Testis (tissue), 2 donors: ENCODE measurements at regions not wholly inside any gene's neighbourhood (a gene's known extent, or its start where the extent isn't known, plus 50 kb on each side); places are given as distances from the start of the nearest gene placed in this dataset.

Source experiments
- DNase-seq: peaks from one replicate; pipeline ENCODE4 v3.0.0-alpha.2; 2019
- H3K27ac ChIP-seq, 2 donors: fragments of 200-600 bp; sonication (generic); one replicate each; pipeline ENCODE4 v1.5.1; 2019
- H3K27me3 ChIP-seq: fragments of 200-600 bp; sonication (generic); one replicate; pipeline ENCODE4 v1.5.1; 2019
- H3K36me3 ChIP-seq: fragments of 200-600 bp; sonication (generic); one replicate; pipeline ENCODE4 v1.5.1; 2017; ENCODE audit warnings: low read depth; ENCODE audit errors: missing control alignments
- H3K4me1 ChIP-seq: fragments of 200-600 bp; sonication (generic); one replicate; pipeline ENCODE4 v1.5.1; 2019
- H3K4me3 ChIP-seq, 2 donors: fragments of 200-600 bp; sonication (generic); one replicate each; pipeline ENCODE4 v1.5.1; 2017 to 2019
- H3K9me3 ChIP-seq: fragments of 200-600 bp; sonication (generic); one replicate; pipeline ENCODE4 v1.5.1; 2017
- CTCF ChIP-seq, 3 experiments: fragments of 450-650 bp in 2 of 3; fragments of 200-600 bp in 1 of 3; sonication (generic) in 1 of 3; IDR thresholded peaks; one replicate each; pipeline ENCODE4 v1.5.1; 2016 to 2019; ENCODE audit warnings: antibody characterized with exemption in 3 of 3, mild to moderate bottlenecking in 2 of 3, moderate library complexity in 1 of 3
- POLR2A ChIP-seq: fragments of 450-650 bp; IDR thresholded peaks from one replicate; pipeline ENCODE4 v1.6.1; 2017; ENCODE audit warnings: antibody characterized with exemption, mild to moderate bottlenecking, moderate library complexity
- WGBS, 2 donors: methylation state at CpG; one replicate each; pipeline ENCODE4 v1.1.5; 2018; 5-methylcytosine and 5-hydroxymethylcytosine counted together
- intact Hi-C: fragments of 100-400 bp; cut with DNase I; formaldehyde crosslinking; loops from one replicate; pipeline ENCODE4 v1.15.1; 2023; ENCODE audit warnings: low total_unique reads

GRCh38 chr2:114049280-114049679, 159.4 kb downstream of the ACTR3 start:
- no peak for DNase-seq

GRCh38 chr2:114049826-114050225, 159.9 kb downstream of the ACTR3 start:
- 79 to 90% methylated on average over 2 of the region's 2 CpGs for WGBS, 2 donors
- H3K27me3 ChIP-seq: no peaks in the 10 kb centered on the region

More at GRCh38 chr2:114049280-114049679, 159.4 kb downstream of the ACTR3 start:
- Histone ChIP-seq H3K4me3 (no peak overlapping the region), H3K4me1 (no peaks in the 10 kb centered on the region), H3K36me3 (no peaks in the 10 kb centered on the region), H3K27me3 (no peaks in the 10 kb centered on the region), H3K27ac (no peak overlapping the region), H3K9me3 (no peaks in the 10 kb centered on the region)
- intact Hi-C loops: no loop called here
- TF ChIP-seq CTCF (IDR thresholded peaks at IDR 0.05) (no peak), POLR2A (no peak)
- WGBS, 2 donors: 78 to 82% methylated on average over 3 to 4 of the region's 4 CpGs

GRCh38 chr2:114056294-114057143, 166.6 kb downstream of the ACTR3 start:
- no peak for TF ChIP-seq CTCF (IDR thresholded peaks at IDR 0.05)
- TF ChIP-seq POLR2A: no peak
- intact Hi-C loops: no loop called here
- Histone ChIP-seq H3K36me3 (no peaks in the 10 kb centered on the region), H3K27ac (no peak overlapping the region), H3K4me1 (no peaks in the 10 kb centered on the region), H3K27me3 (no peaks in the 10 kb centered on the region), H3K9me3 (no peaks in the 10 kb centered on the region), H3K4me3 (no peak overlapping the region)
- DNase-seq: no peak
- 78 to 83% methylated on average over 6 of the region's 6 CpGs for WGBS, 2 donors

More at GRCh38 chr2:114049826-114050225, 159.9 kb downstream of the ACTR3 start:
- TF ChIP-seq CTCF (IDR thresholded peaks at IDR 0.05): no peak
- TF ChIP-seq POLR2A: no peak
- Histone ChIP-seq H3K36me3 (no peaks in the 10 kb centered on the region), H3K9me3 (no peaks in the 10 kb centered on the region), H3K27ac (no peak overlapping the region), H3K4me3 (no peak overlapping the region), H3K4me1 (no peaks in the 10 kb centered on the region)
- DNase-seq: no peak
- intact Hi-C loops: no loop called here

GRCh38 chr2:114057638-114058037, 167.7 kb downstream of the ACTR3 start:
- Histone ChIP-seq H3K9me3 (no peaks in the 10 kb centered on the region), H3K4me3 (no peak overlapping the region), H3K27ac (no peak overlapping the region), H3K4me1 (no peaks in the 10 kb centered on the region), H3K27me3 (no peaks in the 10 kb centered on the region), H3K36me3 (no peaks in the 10 kb centered on the region)
- TF ChIP-seq CTCF (IDR thresholded peaks at IDR 0.05) (no peak), POLR2A (no peak)
- intact Hi-C loops: no loop called here
- DNase-seq: no peak
- 81 to 91% methylated on average over 6 of the region's 6 CpGs for WGBS, 2 donors
